ENCODE measurements at regions not wholly inside any gene's neighbourhood (a gene's known extent, or its start where the extent isn't known, plus 50 kb on each side); places are given as distances from the start of the nearest gene placed in this dataset.

DNA sequence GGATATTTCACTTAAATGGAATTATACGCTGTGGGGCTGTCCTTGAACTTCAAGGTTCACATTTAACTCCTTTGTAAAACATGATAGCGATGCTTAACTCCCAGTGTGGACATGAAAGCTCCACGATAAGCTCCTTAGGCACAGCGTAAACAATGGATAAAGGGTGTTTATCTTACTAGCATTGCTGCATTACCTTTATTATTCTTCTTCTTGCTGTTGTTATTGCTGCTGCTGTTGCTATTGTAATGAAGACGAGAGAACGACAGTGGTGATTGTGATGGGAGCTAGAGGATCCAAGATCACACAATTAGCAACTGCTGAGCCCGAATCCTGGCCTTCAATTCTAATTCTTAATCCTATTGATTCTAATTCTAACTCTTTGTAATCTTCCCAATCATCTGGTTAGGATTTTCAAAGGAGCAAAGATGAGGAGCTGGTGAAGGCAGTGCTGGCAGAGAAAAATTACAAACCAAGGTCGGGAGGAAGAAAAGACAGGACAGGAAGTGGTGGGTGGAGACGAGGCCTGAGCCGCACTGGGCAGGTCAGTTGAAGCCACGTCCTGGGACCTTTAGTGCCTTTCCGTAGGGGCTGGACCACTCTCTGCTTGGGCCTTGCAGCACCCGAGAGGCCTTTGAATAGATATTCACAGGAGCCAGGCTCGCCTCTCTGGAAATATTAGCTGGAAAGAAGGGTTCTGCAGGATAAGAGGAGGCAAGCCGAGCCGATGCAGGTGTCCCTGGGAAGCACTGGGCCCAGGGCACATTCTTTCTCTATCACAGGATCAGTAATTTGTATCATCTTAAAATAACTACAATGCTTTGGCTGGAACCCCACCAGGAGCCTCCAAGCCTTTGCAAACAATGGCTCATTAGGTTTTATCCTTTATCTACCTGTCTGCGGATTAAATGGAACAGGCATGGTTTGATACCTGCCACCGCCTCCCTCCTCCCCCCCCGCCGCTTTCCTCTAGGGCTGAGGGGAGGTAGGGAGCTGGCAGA is 571.6 kb downstream of the AJAP1 start:
- no peak for DNase-seq
- Mint-ChIP-seq H3K9me3 (ENCODE audit: low read depth, unreplicated experiment) (peaks cover 18% of the 10 kb centered on the region), H3K4me1 (ENCODE audit: low read depth, unreplicated experiment) (no peaks in the 10 kb centered on the region), H3K36me3 (ENCODE audit: insufficient read depth, unreplicated experiment) (no peaks in the 10 kb centered on the region), H3K4me3 (ENCODE audit: low read depth, unreplicated experiment) (no peak overlapping the region), H3K27me3 (ENCODE audit: unreplicated experiment) (no peaks in the 10 kb centered on the region), H3K27ac (ENCODE audit: unreplicated experiment) (no peak overlapping the region)
- CTCF ChIA-PET: no interaction called here
- TF ChIP-seq, protein P1, sequence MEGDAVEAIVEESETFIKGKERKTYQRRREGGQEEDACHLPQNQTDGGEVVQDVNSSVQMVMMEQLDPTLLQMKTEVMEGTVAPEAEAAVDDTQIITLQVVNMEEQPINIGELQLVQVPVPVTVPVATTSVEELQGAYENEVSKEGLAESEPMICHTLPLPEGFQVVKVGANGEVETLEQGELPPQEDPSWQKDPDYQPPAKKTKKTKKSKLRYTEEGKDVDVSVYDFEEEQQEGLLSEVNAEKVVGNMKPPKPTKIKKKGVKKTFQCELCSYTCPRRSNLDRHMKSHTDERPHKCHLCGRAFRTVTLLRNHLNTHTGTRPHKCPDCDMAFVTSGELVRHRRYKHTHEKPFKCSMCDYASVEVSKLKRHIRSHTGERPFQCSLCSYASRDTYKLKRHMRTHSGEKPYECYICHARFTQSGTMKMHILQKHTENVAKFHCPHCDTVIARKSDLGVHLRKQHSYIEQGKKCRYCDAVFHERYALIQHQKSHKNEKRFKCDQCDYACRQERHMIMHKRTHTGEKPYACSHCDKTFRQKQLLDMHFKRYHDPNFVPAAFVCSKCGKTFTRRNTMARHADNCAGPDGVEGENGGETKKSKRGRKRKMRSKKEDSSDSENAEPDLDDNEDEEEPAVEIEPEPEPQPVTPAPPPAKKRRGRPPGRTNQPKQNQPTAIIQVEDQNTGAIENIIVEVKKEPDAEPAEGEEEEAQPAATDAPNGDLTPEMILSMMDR (IDR thresholded peaks at IDR 0.05; ENCODE audit: unreplicated experiment): no peak
- intact Hi-C loops (cut with micrococcal nuclease; ENCODE audit: unreplicated experiment): no loop called here
- no TSS peak for BruUV-seq (replicated peaks)

GRCh38 chr1:5223206-5223605 is 568.8 kb downstream of the AJAP1 start:
- no peak overlapping the region for H3K27ac Mint-ChIP-seq (ENCODE audit: unreplicated experiment)
- TF ChIP-seq, protein P1 (IDR thresholded peaks at IDR 0.05; ENCODE audit: unreplicated experiment): no peak
- DNase-seq: no peak
- BruUV-seq (replicated peaks): no TSS peak
- no peak overlapping the region for H3K4me3 Mint-ChIP-seq (ENCODE audit: low read depth, unreplicated experiment)
- CTCF ChIA-PET: no interaction called here
- no peaks in the 10 kb centered on the region for H3K27me3 Mint-ChIP-seq (ENCODE audit: unreplicated experiment)
- intact Hi-C loops (cut with micrococcal nuclease; ENCODE audit: unreplicated experiment): no loop called here
- no peaks in the 10 kb centered on the region for H3K4me1 Mint-ChIP-seq (ENCODE audit: low read depth, unreplicated experiment)
- no peaks in the 10 kb centered on the region for H3K36me3 Mint-ChIP-seq (ENCODE audit: insufficient read depth, unreplicated experiment)
- H3K9me3 Mint-ChIP-seq (ENCODE audit: low read depth, unreplicated experiment): peaks cover 21% of the 10 kb centered on the region

DNA sequence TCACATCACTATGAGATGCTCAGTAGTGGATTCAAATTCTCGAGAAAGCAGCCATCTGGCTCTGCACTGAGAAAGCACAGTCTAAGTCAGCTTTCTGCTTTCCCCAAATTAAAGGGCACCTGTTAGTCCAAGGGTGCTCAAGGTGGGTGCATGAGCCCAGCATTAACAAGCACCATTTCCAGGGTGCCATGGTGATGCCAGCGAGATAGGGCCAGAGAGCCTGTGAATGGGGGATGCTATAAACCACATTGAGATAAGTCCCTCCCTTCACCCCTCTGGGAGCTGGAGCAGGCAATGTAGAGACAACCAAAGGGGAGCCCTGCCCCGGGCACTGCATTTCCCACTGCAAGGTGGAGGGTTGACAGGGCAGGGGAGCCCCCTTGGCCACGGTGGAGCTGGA is 568.2 kb downstream of the AJAP1 start:
- CTCF ChIA-PET: no interaction called here
- DNase-seq: no peak
- Mint-ChIP-seq H3K4me3 (ENCODE audit: low read depth, unreplicated experiment) (no peak overlapping the region), H3K36me3 (ENCODE audit: insufficient read depth, unreplicated experiment) (no peaks in the 10 kb centered on the region), H3K27me3 (ENCODE audit: unreplicated experiment) (no peaks in the 10 kb centered on the region), H3K27ac (ENCODE audit: unreplicated experiment) (no peak overlapping the region), H3K4me1 (ENCODE audit: low read depth, unreplicated experiment) (no peaks in the 10 kb centered on the region), H3K9me3 (ENCODE audit: low read depth, unreplicated experiment) (peaks cover 19% of the 10 kb centered on the region)
- intact Hi-C loops (cut with micrococcal nuclease; ENCODE audit: unreplicated experiment): no loop called here
- BruUV-seq (replicated peaks): no TSS peak
- TF ChIP-seq, protein P1 (IDR thresholded peaks at IDR 0.05; ENCODE audit: unreplicated experiment): no peak

GRCh38 chr1:5221451-5221850 is 567.0 kb downstream of the AJAP1 start:
- H3K4me1 Mint-ChIP-seq (ENCODE audit: low read depth, unreplicated experiment): no peaks in the 10 kb centered on the region
- BruUV-seq (replicated peaks): no TSS peak
- intact Hi-C loops (cut with micrococcal nuclease; ENCODE audit: unreplicated experiment): no loop called here
- no peaks in the 10 kb centered on the region for H3K36me3 Mint-ChIP-seq (ENCODE audit: insufficient read depth, unreplicated experiment)
- H3K27me3 Mint-ChIP-seq (ENCODE audit: unreplicated experiment): no peaks in the 10 kb centered on the region
- CTCF ChIA-PET: no interaction called here
- H3K9me3 Mint-ChIP-seq (ENCODE audit: low read depth, unreplicated experiment): peaks cover 25% of the 10 kb centered on the region
- DNase-seq: no peak
- TF ChIP-seq, protein P1 (IDR thresholded peaks at IDR 0.05; ENCODE audit: unreplicated experiment): no peak
- no peak overlapping the region for H3K27ac Mint-ChIP-seq (ENCODE audit: unreplicated experiment)
- H3K4me3 Mint-ChIP-seq (ENCODE audit: low read depth, unreplicated experiment): no peak overlapping the region
